ENCODE measurements at regions not wholly inside any gene's neighbourhood (a gene's known extent, or its start where the extent isn't known, plus 50 kb on each side); places are given as distances from the start of the nearest gene placed in this dataset.

DNA sequence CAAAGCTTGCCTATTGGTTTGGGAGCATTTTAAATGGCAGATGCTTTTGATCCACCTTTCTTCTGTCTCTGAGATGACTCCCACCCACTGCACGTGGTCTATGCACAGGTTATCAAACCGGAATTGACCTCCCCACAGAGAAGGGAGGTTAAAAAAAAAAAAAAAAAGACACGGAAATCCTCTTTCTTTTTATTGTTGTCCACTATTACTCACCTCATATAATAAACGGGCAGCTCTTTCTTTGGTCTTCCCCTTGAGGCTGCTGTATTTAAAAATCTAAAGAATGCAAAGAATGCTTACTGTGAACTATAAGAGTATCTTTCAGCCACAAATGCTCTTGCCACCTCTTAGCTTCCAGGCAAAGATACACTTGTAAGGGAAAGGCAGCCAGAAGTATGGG lies 329.7 kb downstream of the NDFIP2 start:
- no peak for DNase-seq (ENCODE audit: low read depth)

GRCh38 chr13:79810018-79810417 lies 329.1 kb downstream of the NDFIP2 start:
- DNase-seq (ENCODE audit: low read depth), result no peak

- no peak for DNase-seq (ENCODE audit: low read depth)
Measured at GRCh38 chr13:79808475-79808874, 327.5 kb downstream of the NDFIP2 start.

DNA sequence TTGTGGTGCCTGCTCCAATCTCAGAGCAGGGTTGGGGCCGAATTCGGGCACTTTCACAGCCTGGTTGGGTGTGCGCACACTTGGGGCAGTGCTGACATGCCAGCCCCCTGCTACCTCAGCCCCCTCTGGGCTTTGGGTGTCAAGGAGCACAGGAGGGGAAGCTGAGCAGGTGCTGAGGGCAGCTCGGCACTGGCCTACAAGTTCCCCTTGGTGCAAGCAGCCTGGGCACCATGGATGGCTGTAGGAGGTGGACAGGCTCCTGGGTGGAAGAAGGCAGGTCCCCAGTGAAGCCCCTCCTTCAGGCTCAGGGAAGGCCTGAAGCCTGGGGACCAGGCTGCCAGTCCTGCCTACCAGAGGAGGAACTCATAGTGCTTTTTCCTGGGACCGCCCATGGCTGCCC lies 326.6 kb downstream of the NDFIP2 start:
- no peak for DNase-seq (ENCODE audit: low read depth)

GRCh38 chr13:79806821-79807220 lies 325.9 kb downstream of the NDFIP2 start:
- DNase-seq (ENCODE audit: low read depth), result no peak

- DNase-seq (ENCODE audit: low read depth), result no peak
Measured at GRCh38 chr13:79805317-79805716, 324.4 kb downstream of the NDFIP2 start.

- no peak for DNase-seq (ENCODE audit: low read depth)
Measured at GRCh38 chr13:79803989-79804388, 323.0 kb downstream of the NDFIP2 start.

GRCh38 chr13:79803296-79803695 lies 322.3 kb downstream of the NDFIP2 start:
- DNase-seq (ENCODE audit: low read depth), result no peak

DNA sequence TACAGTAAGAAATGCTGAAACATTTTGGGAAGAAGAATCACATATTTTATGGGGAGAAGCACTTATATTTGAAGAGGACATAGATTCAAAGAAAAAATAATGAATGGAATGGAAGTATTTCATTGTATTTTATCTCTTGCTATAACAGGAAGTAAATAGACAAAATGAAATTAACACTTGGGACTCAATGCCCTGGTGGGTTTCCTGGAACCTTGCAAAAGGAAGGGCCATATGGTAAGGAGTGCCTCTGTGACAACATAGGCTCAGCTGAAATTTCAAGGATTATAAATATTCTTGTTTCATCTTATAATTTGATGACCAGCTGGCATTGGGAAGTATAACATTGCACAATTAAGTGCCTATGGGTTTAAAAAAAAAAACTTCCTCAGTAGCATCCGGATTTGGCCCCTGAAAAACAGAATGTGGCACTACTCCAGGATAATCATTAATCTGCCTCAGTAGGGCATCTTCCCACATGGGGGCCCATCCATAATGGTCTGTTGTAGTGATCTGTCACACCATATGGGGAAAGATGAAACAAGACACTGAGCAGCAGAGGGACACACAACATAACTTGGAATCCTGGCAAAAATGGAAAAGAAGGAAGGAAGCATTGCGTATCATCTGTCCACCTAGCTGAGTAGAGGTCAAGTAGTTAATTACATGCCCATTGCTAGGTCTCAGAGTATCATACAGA lies 321.6 kb downstream of the NDFIP2 start:
- DNase-seq (ENCODE audit: low read depth), result no peak

- no peak for DNase-seq (ENCODE audit: low read depth)
Measured at GRCh38 chr13:79799059-79799867, 318.3 kb downstream of the NDFIP2 start.

GRCh38 chr13:79796136-79796535 lies 315.2 kb downstream of the NDFIP2 start:
- DNase-seq (ENCODE audit: low read depth), result no peak

DNA sequence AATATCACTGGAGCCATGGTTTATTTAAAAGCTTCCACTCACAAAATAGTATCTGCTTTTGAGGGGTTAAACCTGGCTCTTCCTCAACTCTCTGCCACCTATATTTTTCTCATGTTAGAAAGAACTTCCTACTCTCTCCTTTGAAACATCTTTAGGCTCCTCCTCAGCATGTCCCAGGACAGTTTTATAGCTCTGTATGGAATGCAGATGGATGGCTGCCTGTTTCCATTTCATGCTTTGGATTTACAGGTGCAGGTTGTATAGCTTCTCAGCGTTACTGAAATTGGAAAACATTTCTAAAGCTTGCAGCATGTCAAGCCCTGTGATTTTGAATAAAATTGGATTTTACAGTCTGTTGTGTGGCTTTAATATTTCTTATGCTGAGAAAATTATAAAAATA lies 314.0 kb downstream of the NDFIP2 start:
- no peak for DNase-seq (ENCODE audit: low read depth)

- no peak for DNase-seq (ENCODE audit: low read depth)
Measured at GRCh38 chr13:79792716-79793115, 311.8 kb downstream of the NDFIP2 start.

- DNase-seq (ENCODE audit: low read depth), result no peak
Measured at GRCh38 chr13:79791471-79792042, 310.6 kb downstream of the NDFIP2 start.

- DNase-seq (ENCODE audit: low read depth), result no peak
Measured at GRCh38 chr13:79786176-79786575, 305.2 kb downstream of the NDFIP2 start.

- DNase-seq (ENCODE audit: low read depth), result no peak
Measured at GRCh38 chr13:79782541-79783205, 301.7 kb downstream of the NDFIP2 start.

DNA sequence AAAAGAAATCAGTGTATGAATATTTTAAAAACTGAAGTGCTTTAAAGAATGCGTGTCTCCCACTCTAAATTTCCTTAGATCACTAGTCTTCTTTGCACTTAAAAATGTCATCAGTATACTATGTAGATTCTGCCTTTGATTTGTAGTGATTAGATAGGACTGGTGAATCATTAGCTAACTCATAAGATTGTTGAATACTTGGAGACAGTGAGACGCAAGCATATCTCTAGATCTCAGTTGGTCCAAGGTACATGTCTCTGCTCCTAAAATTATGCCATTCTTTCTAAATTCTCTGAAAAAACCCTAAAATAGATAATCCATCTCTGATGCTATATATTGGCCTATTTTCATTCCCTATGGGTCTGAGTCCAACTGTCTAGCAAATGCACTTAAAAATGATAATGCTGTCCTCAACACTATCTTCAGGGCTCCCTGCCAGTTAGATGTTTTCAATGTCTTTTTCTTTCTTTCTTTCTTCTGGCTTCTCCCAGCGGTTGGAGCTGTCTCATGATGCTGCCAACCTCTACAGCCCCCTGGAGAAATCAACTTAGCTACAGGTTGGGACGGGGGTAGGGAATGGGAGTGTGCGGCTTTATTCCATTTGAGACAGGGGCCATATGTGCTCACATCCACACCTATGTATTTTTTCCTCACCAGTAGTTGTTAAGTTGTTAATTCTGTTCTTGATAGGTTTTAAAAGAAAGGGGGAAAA lies 301.0 kb downstream of the NDFIP2 start:
- no peak for DNase-seq (ENCODE audit: low read depth)

GRCh38 chr13:79780240-79780639 lies 299.3 kb downstream of the NDFIP2 start:
- DNase-seq (ENCODE audit: low read depth), result no peak

- no peak for DNase-seq (ENCODE audit: low read depth)
Measured at GRCh38 chr13:79779761-79780160, 298.8 kb downstream of the NDFIP2 start.

DNA sequence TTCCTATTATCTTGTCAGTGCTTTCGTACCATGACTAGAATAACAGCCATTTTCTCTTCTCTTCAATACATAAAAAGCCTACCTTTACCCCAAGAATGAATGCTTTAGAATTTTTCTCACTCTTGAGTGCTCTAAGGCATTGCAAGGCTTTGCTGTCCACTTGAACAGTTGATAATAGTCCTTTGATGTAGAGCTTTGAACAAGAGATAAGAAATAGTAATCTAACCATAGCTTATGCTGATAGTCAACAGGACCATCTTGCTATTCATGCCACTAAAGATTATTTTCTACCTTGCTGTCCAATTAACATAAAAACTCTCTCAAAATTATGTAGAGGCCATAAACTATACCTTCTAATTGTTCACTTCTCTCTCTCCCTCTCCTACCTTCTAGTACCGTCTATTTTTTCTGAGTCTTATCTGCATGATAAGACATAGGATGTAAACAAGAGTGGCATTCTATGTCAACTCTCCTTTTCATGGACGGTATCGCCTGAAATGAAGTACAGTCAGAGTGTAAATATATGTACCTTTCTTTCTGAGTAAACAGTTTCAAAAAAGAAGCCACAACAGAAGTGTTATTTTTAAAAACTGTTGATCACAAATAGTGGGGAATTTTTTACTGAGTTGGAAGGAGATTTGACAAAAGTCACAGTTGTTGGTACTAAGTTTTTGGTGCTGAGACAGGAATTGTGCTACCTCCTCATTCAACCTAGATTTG lies 297.9 kb downstream of the NDFIP2 start:
- no peak for DNase-seq (ENCODE audit: low read depth)

- DNase-seq (ENCODE audit: low read depth), result no peak
Measured at GRCh38 chr13:79777504-79777903, 296.5 kb downstream of the NDFIP2 start.
